ENCODE measurements at regions not wholly inside any gene's neighbourhood (a gene's known extent, or its start where the extent isn't known, plus 50 kb on each side); places are given as distances from the start of the nearest gene placed in this dataset.

- DNase-seq (peak in 2 of 4 donors; percentile 20 to 59), ATAC-seq (no peak)
- Histone ChIP-seq H3K27ac (no peak overlapping the region), H3K4me3 (no peak overlapping the region), H3K27me3 (peaks cover 0 to 14% of the 10 kb centered on the region in 2 donors), H3K36me3 (no peaks in the 10 kb centered on the region), H3K4me1 (no peaks in the 10 kb centered on the region), H3K9me3 (no peaks in the 10 kb centered on the region)
- TF ChIP-seq, protein P1, sequence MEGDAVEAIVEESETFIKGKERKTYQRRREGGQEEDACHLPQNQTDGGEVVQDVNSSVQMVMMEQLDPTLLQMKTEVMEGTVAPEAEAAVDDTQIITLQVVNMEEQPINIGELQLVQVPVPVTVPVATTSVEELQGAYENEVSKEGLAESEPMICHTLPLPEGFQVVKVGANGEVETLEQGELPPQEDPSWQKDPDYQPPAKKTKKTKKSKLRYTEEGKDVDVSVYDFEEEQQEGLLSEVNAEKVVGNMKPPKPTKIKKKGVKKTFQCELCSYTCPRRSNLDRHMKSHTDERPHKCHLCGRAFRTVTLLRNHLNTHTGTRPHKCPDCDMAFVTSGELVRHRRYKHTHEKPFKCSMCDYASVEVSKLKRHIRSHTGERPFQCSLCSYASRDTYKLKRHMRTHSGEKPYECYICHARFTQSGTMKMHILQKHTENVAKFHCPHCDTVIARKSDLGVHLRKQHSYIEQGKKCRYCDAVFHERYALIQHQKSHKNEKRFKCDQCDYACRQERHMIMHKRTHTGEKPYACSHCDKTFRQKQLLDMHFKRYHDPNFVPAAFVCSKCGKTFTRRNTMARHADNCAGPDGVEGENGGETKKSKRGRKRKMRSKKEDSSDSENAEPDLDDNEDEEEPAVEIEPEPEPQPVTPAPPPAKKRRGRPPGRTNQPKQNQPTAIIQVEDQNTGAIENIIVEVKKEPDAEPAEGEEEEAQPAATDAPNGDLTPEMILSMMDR (IDR thresholded peaks at IDR 0.05): no peak
- intact Hi-C loops (cut with DNase I): loop anchor here in 1 of 2 donors (10.0 kb wide), 1 partner anchor 360 kb away; no protein-coding TSS in a partner anchor
These were observed 291.1 kb upstream of the RTL1 start for GRCh38 chr14:101194373-101195308.

DNA sequence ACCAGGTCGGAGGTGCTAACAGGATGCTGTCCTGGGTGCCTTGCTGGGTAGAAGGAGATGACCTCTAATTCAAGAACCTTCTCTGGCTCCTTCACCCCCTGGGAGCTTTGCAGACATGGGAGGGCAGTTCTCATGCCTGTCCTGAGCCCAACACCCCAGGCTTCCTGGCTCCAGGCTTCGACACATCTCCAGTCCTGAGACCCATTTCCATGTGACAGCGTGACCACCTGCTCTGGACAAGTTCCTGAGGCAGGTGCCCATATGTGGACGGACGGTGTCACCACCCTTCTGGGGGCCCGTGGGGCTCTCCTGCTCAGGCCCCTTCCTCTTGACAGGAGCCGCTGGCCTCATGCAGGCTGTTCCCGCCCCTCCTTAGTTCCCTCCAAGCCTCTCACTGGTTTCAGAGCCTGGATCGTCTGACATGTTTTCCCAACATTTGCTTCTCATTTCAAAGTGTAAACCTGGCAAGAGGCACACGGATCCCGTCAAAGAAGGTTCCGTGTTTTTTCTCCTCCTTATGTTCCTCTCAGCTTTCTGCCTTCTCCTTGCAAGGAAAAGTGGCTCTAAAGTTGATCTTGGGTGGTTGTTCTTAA, 291.9 kb upstream of the RTL1 start:
- no peaks in the 10 kb centered on the region for H3K4me1 ChIP-seq
- no peaks in the 10 kb centered on the region for H3K9me3 ChIP-seq
- no peak overlapping the region for H3K4me3 ChIP-seq
- intact Hi-C loops (cut with DNase I): loop anchor here in 1 of 2 donors (10.0 kb wide), 1 partner anchor 359 kb away; no protein-coding TSS in a partner anchor
- TF ChIP-seq, protein P1 (IDR thresholded peaks at IDR 0.05): no peak
- no peak for ATAC-seq
- no peaks in the 10 kb centered on the region for H3K36me3 ChIP-seq
- no peak overlapping the region for H3K27ac ChIP-seq
- no peak for DNase-seq
- peaks cover 0 to 14% of the 10 kb centered on the region in 2 donors for H3K27me3 ChIP-seq

DNA sequence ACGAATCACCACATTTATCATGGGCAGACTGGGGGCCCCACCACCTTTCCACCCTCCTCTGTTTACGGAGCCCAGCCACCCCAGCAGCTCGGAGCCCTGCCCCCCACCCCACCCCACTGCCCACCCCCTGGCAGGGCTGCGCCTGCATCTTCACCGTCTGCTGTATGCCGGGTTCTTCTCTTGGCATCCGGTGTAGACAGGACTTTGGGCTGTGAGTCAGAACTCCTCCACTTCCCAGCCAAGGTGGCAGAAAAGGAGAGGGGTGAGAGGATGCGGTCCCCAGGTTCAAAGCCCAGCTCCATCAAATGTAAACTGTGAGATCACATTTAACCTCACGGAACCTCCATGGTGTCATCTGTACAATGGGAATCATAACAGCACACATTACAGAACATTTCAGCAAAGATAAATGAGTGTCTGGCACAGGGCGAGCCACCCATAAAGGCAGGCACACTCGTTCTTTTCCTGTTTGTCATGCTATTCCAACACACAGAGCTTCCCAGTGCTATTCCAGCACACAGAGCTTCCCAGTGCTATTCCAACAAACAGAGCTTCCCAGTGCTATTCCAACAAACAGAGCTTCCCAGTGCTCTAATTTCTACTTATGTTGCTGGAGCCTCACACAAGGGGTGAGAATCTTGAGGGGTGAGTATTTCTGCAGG, 292.7 kb upstream of the RTL1 start:
- Histone ChIP-seq H3K36me3 (no peaks in the 10 kb centered on the region), H3K9me3 (no peaks in the 10 kb centered on the region), H3K27me3 (peaks cover 0 to 14% of the 10 kb centered on the region in 2 donors), H3K27ac (no peak overlapping the region), H3K4me3 (no peak overlapping the region), H3K4me1 (no peaks in the 10 kb centered on the region)
- TF ChIP-seq, protein P1 (IDR thresholded peaks at IDR 0.05): no peak
- intact Hi-C loops (cut with DNase I): loop anchor here in 1 of 2 donors (10.0 kb wide), 1 partner anchor 359 kb away; no protein-coding TSS in a partner anchor
- DNase-seq (peak in 1 of 4 donors; percentile 23), ATAC-seq (no peak)

GRCh38 chr14:101196795-101197590, 293.5 kb upstream of the RTL1 start:
- Histone ChIP-seq H3K4me3 (no peak overlapping the region), H3K27me3 (peaks cover 0 to 14% of the 10 kb centered on the region in 2 donors), H3K4me1 (no peaks in the 10 kb centered on the region), H3K9me3 (no peaks in the 10 kb centered on the region), H3K27ac (no peak overlapping the region), H3K36me3 (no peaks in the 10 kb centered on the region)
- ATAC-seq (no peak), DNase-seq (peak in 1 of 4 donors; percentile 21)
- TF ChIP-seq, protein P1 (IDR thresholded peaks at IDR 0.05): no peak
- intact Hi-C loops (cut with DNase I): loop anchor here in 1 of 2 donors (10.0 kb wide), 1 partner anchor 358 kb away; no protein-coding TSS in a partner anchor

Data from left lung (tissue), 4 donors.